WTC11 (cell line): ENCODE measurements at regions not wholly inside any gene's neighbourhood (a gene's known extent, or its start where the extent isn't known, plus 50 kb on each side); places are given as distances from the start of the nearest gene placed in this dataset.

Experiments
- ATAC-seq: fragments of 200-7000 bp; cut with Tn5 transposase; 2 replicates; pipeline ENCODE4 v1.10.0; 2021; ENCODE audit warnings: mild to moderate bottlenecking, moderate library complexity
- CTCF ChIA-PET: fragments of 300-600 bp; sonication (Branson Sonifier 250); formaldehyde crosslinking; loops from one replicate; lab custom pipeline; 2021; ENCODE audit warnings: antibody characterized with exemption; lab: Charles Lee
- POLR2A ChIA-PET: fragments of 350-600 bp; sonication (Branson Sonifier 250); formaldehyde crosslinking; loops from one replicate; lab custom pipeline; 2021; ENCODE audit warnings: antibody characterized with exemption; lab: Charles Lee
- DNase-seq: peaks from one replicate; pipeline ENCODE4 v3.0.0; 2021; ENCODE audit warnings: low spot score
- H3K27ac Mint-ChIP-seq: 2 replicates; pipeline ENCODE4 v1.8.0; 2021; ENCODE audit warnings: mixed read lengths
- H3K27me3 Mint-ChIP-seq: 2 replicates; pipeline ENCODE4 v1.8.0; 2021; ENCODE audit warnings: low read depth, mild to moderate bottlenecking, moderate library complexity, mixed read lengths
- H3K36me3 Mint-ChIP-seq: 2 replicates; pipeline ENCODE4 v1.8.0; 2021; ENCODE audit warnings: mixed read lengths
- H3K4me1 Mint-ChIP-seq: 2 replicates; pipeline ENCODE4 v1.8.0; 2022; ENCODE audit warnings: mixed read lengths
- H3K4me3 Mint-ChIP-seq: 2 replicates; pipeline ENCODE4 v1.8.0; 2021; ENCODE audit warnings: mild to moderate bottlenecking, moderate library complexity, mixed read lengths
- H3K9me3 Mint-ChIP-seq: 2 replicates; pipeline ENCODE4 v1.8.0; 2021; ENCODE audit warnings: mixed read lengths
- CBFB ChIP-seq: sonication (generic); formaldehyde crosslinking; IDR thresholded peaks from 2 replicates; pipeline ENCODE4 v1.8.1; 2022; ENCODE audit warnings: mild to moderate bottlenecking, low read depth, missing genetic modification reagents
- CTCF ChIP-seq: fragments of 200-600 bp; IDR thresholded peaks from 2 replicates; pipeline ENCODE4 v1.8.0; 2022; ENCODE audit warnings: antibody characterized with exemption
- EMX1 ChIP-seq: fragments of 250-450 bp; sonication (Bioruptor Pico); IDR thresholded peaks from 2 replicates; pipeline ENCODE4 v1.8.0; 2021; ENCODE audit warnings: mild to moderate bottlenecking
- ETV6 ChIP-seq: sonication (generic); formaldehyde crosslinking; IDR thresholded peaks from 2 replicates; pipeline ENCODE4 v1.8.1; 2022; ENCODE audit warnings: mild to moderate bottlenecking, missing genetic modification reagents
- FOXJ3 ChIP-seq: sonication (generic); formaldehyde crosslinking; IDR thresholded peaks from 2 replicates; pipeline ENCODE4 v1.9.0; 2021; ENCODE audit warnings: missing genetic modification reagents, mild to moderate bottlenecking, borderline replicate concordance
- FOXK1 ChIP-seq: sonication (generic); formaldehyde crosslinking; IDR thresholded peaks from 2 replicates; pipeline ENCODE4 v1.8.0; 2022; ENCODE audit warnings: mild to moderate bottlenecking, moderate library complexity, missing genetic modification reagents
- FOXP1 ChIP-seq: sonication (generic); formaldehyde crosslinking; IDR thresholded peaks from 2 replicates; pipeline ENCODE4 v1.8.0; 2022; ENCODE audit warnings: missing genetic modification reagents, mild to moderate bottlenecking, moderate library complexity, borderline replicate concordance
- GABPB1 ChIP-seq: sonication (generic); formaldehyde crosslinking; IDR thresholded peaks from 2 replicates; pipeline ENCODE4 v1.8.1; 2023; ENCODE audit warnings: mild to moderate bottlenecking, missing genetic modification reagents
- GTF2I ChIP-seq: fragments of 250-450 bp; sonication (Bioruptor Pico); conservative IDR thresholded peaks from 2 replicates; pipeline ENCODE4 v1.4.0; 2021; ENCODE audit warnings: mild to moderate bottlenecking
- HMGA2 ChIP-seq: fragments of 250-450 bp; sonication (Bioruptor Pico); IDR thresholded peaks from 2 replicates; pipeline ENCODE4 v1.4.0; 2021; ENCODE audit warnings: mild to moderate bottlenecking, moderate library complexity
- IRF1 ChIP-seq: sonication (generic); formaldehyde crosslinking; IDR thresholded peaks from 2 replicates; pipeline ENCODE4 v1.8.0; 2023; ENCODE audit warnings: missing genetic modification reagents
- JAZF1 ChIP-seq: fragments of 250-450 bp; sonication (Bioruptor Pico); IDR thresholded peaks from 2 replicates; pipeline ENCODE4 v1.9.0; 2021; ENCODE audit warnings: moderate library complexity, mild to moderate bottlenecking, inconsistent platforms
- JUN ChIP-seq: sonication (generic); formaldehyde crosslinking; IDR thresholded peaks from 2 replicates; pipeline ENCODE4 v1.8.0; 2023; ENCODE audit warnings: mild to moderate bottlenecking, missing genetic modification reagents
- KAT7 ChIP-seq: sonication (generic); formaldehyde crosslinking; IDR thresholded peaks from 2 replicates; pipeline ENCODE4 v1.8.1; 2023; ENCODE audit warnings: missing genetic modification reagents, mild to moderate bottlenecking, borderline replicate concordance
- PRRX2 ChIP-seq: fragments of 250-450 bp; sonication (Bioruptor Pico); IDR thresholded peaks from 2 replicates; pipeline ENCODE4 v1.8.0; 2021; ENCODE audit warnings: mild to moderate bottlenecking
- RELA ChIP-seq: sonication (generic); formaldehyde crosslinking; IDR thresholded peaks from 2 replicates; pipeline ENCODE4 v1.8.1; 2022; ENCODE audit warnings: missing genetic modification reagents, mild to moderate bottlenecking, borderline replicate concordance
- RORB ChIP-seq: fragments of 250-450 bp; sonication (Bioruptor Pico); IDR thresholded peaks from 2 replicates; pipeline ENCODE4 v1.9.0; 2021; ENCODE audit warnings: mild to moderate bottlenecking
- SMAD3 ChIP-seq: sonication (generic); formaldehyde crosslinking; IDR thresholded peaks from 2 replicates; pipeline ENCODE4 v1.8.0; 2022; ENCODE audit warnings: missing genetic modification reagents, mild to moderate bottlenecking, borderline replicate concordance
- SOX15 ChIP-seq: fragments of 250-450 bp; sonication (Bioruptor Pico); IDR thresholded peaks from 2 replicates; pipeline ENCODE4 v1.9.0; 2021; ENCODE audit warnings: mild to moderate bottlenecking
- STAT6 ChIP-seq: sonication (generic); formaldehyde crosslinking; conservative IDR thresholded peaks from 2 replicates; pipeline ENCODE4 v1.8.1; 2023; ENCODE audit warnings: mild to moderate bottlenecking, low read depth, missing genetic modification reagents, moderate library complexity
- TEAD1 ChIP-seq: sonication (generic); formaldehyde crosslinking; IDR thresholded peaks from 2 replicates; pipeline ENCODE4 v1.8.0; 2022; ENCODE audit warnings: mild to moderate bottlenecking, missing genetic modification reagents
- TP53 ChIP-seq: sonication (generic); formaldehyde crosslinking; IDR thresholded peaks from 2 replicates; pipeline ENCODE4 v1.8.1; 2023; ENCODE audit warnings: mild to moderate bottlenecking, missing genetic modification reagents
- ZNF232 ChIP-seq: sonication (generic); formaldehyde crosslinking; IDR thresholded peaks from 2 replicates; pipeline ENCODE4 v1.8.0; 2022; ENCODE audit warnings: mild to moderate bottlenecking, missing genetic modification reagents
- ZNF263 ChIP-seq: sonication (generic); formaldehyde crosslinking; IDR thresholded peaks from 2 replicates; pipeline ENCODE4 v1.8.1; 2022; ENCODE audit warnings: low read depth, mild to moderate bottlenecking, moderate library complexity, missing genetic modification reagents
- ZNF281 ChIP-seq: sonication (generic); formaldehyde crosslinking; IDR thresholded peaks from 2 replicates; pipeline ENCODE4 v1.8.0; 2023; ENCODE audit warnings: mild to moderate bottlenecking, missing genetic modification reagents

- CTCF ChIA-PET: no interaction called here
- no peak for ATAC-seq
- H3K27ac Mint-ChIP-seq: no peak overlapping the region
- peaks cover 2% of the 10 kb centered on the region; the same call in 1 of the 2 replicates for H3K4me1 Mint-ChIP-seq
- H3K27me3 Mint-ChIP-seq: no peaks in the 10 kb centered on the region
- POLR2A ChIA-PET: no interaction called here
- H3K4me3 Mint-ChIP-seq: no peak overlapping the region
- no peak for DNase-seq
- H3K36me3 Mint-ChIP-seq: no peaks in the 10 kb centered on the region
- TF ChIP-seq SMAD3 (CRISPR knock-in tag) (no peak), ETV6 (CRISPR knock-in tag) (no peak), CTCF (no peak), ZNF232 (CRISPR knock-in tag) (no peak), FOXJ3 (CRISPR knock-in tag) (no peak), ZNF263 (CRISPR knock-in tag) (no peak), FOXP1 (no peak), STAT6 (no peak), GTF2I (CRISPR knock-in tag) (no peak), SOX15 (CRISPR knock-in tag) (no peak), GABPB1 (CRISPR knock-in tag) (no peak), RORB (CRISPR knock-in tag) (no peak), IRF1 (CRISPR knock-in tag) (no peak)
- H3K9me3 Mint-ChIP-seq: peaks cover 11% of the 10 kb centered on the region
Measured at GRCh38 chr12:97977870-97978405, 515.3 kb downstream of the RMST start.

GRCh38 chr12:97982684-97983083 is 520.1 kb downstream of the RMST start:
- DNase-seq (no peak), ATAC-seq (no peak)
- no peak overlapping the region for H3K4me3 Mint-ChIP-seq
- ChIA-PET POLR2A (no interaction called here), CTCF (no interaction called here)
- no peaks in the 10 kb centered on the region; the same call in 1 of the 2 replicates for H3K27me3 Mint-ChIP-seq
- H3K36me3 Mint-ChIP-seq: no peaks in the 10 kb centered on the region
- TF ChIP-seq SOX15 (CRISPR knock-in tag): no peak
- no peak for TF ChIP-seq FOXK1 (CRISPR knock-in tag)
- TF ChIP-seq JAZF1 (CRISPR knock-in tag): no peak
- no peak for TF ChIP-seq EMX1 (CRISPR knock-in tag)
- TF ChIP-seq TP53: no peak
- TF ChIP-seq CBFB: no peak
- no peak overlapping the region for H3K27ac Mint-ChIP-seq
- no peaks in the 10 kb centered on the region; the same call in 1 of the 2 replicates for H3K9me3 Mint-ChIP-seq
- peaks cover 2% of the 10 kb centered on the region; the same call in 1 of the 2 replicates for H3K4me1 Mint-ChIP-seq

- POLR2A ChIA-PET: no interaction called here
- Mint-ChIP-seq H3K4me3 (no peak overlapping the region), H3K9me3 (no peaks in the 10 kb centered on the region; the same call in 1 of the 2 replicates), H3K27ac (no peak overlapping the region), H3K27me3 (peaks cover 4% of the 10 kb centered on the region; the same call in 1 of the 2 replicates), H3K4me1 (no peaks in the 10 kb centered on the region), H3K36me3 (no peaks in the 10 kb centered on the region)
- no peak for TF ChIP-seq HMGA2 (CRISPR knock-in tag)
- TF ChIP-seq RELA: no peak
- TF ChIP-seq ZNF281 (CRISPR knock-in tag): no peak
- TF ChIP-seq TEAD1 (CRISPR knock-in tag): no peak
- no peak for TF ChIP-seq JUN (CRISPR knock-in tag)
- no peak for TF ChIP-seq ETV6 (CRISPR knock-in tag)
- TF ChIP-seq KAT7 (CRISPR knock-in tag): no peak
- TF ChIP-seq PRRX2 (CRISPR knock-in tag): no peak
- CTCF ChIA-PET: no interaction called here
- ATAC-seq (no peak), DNase-seq (no peak)
Measured at GRCh38 chr12:97983796-97984195, 521.2 kb downstream of the RMST start.
